GM12878 (cell line): ENCODE measurements at regions not wholly inside any gene's neighbourhood (a gene's known extent, or its start where the extent isn't known, plus 50 kb on each side); places are given as distances from the start of the nearest gene placed in this dataset.

ENCODE experiments used
- ATAC-seq: fragments of 200-7000 bp; cut with Tn5 transposase; 3 replicates; pipeline ENCODE4 v1.9.1; 2020; ENCODE audit warnings: mild to moderate bottlenecking, moderate library complexity
- BruUV-seq: library from RNA; stranded (reverse); fragments of 400-500 nt; replicated peaks from 2 replicates; lab custom pipeline; 2021; lab: Mats Ljungman, UMichigan
- CTCF ChIA-PET: fragments of 300-600 bp; sonication (Branson Sonifier 250); formaldehyde crosslinking; extraction: SDS; loops from one replicate; lab custom pipeline; 2021; ENCODE audit warnings: inconsistent platforms; lab: Yijun Ruan, JAX
- POLR2A ChIA-PET: fragments of 350-600 bp; formaldehyde crosslinking; extraction: SDS; loops from one replicate; lab custom pipeline; 2021; ENCODE audit warnings: inconsistent platforms; lab: Charles Lee
- RAD21 ChIA-PET: fragments of 300-600 bp; sonication (Branson Sonifier 250); formaldehyde crosslinking; loops from one replicate; lab custom pipeline; 2023; ENCODE audit warnings: antibody characterized with exemption; ENCODE audit not compliant: unreplicated experiment; lab: Charles Lee
- SMC1A ChIA-PET: fragments of 300-600 bp; sonication (Branson Sonifier 250); formaldehyde crosslinking; loops from one replicate; lab custom pipeline; 2023; ENCODE audit not compliant: unreplicated experiment, uncharacterized antibody; lab: Charles Lee
- DNase-seq: peaks from one replicate; pipeline ENCODE4 v3.0.0-alpha.2; 2011; ENCODE audit warnings: low read depth, low spot score
- FAIRE-seq: peaks from 3 replicates; lab custom pipeline; 2011; peaks lifted over from hg19 to GRCh38; lab: Jason Lieb, UNC
- H2AFZ ChIP-seq: 2 replicates; pipeline ENCODE4 v1.6.0; 2011; ENCODE audit warnings: low read depth, low read length, control low read depth; ENCODE audit not compliant: control insufficient read depth
- H3K27ac ChIP-seq: 2 replicates; pipeline ENCODE4 v1.5.1; 2011; ENCODE audit warnings: control low read depth; ENCODE audit not compliant: control insufficient read depth, insufficient read depth
- H3K27me3 ChIP-seq, 2 experiments: replicated peaks in 1 of 2; 2 replicates each; pipeline versions ENCODE4 v1.6.0 to v1.6.1; 2011; ENCODE audit warnings: low read length in 1 of 2; ENCODE audit not compliant: control insufficient read depth in 2 of 2, insufficient read depth in 2 of 2
- H3K36me3 ChIP-seq, 2 experiments: 2 replicates each; pipeline ENCODE4 v1.5.1; 2011; ENCODE audit warnings: low read length in 1 of 2; ENCODE audit not compliant: control insufficient read depth in 2 of 2, insufficient read depth in 2 of 2
- H3K4me1 ChIP-seq: 2 replicates; pipeline ENCODE4 v1.6.1; 2011; ENCODE audit warnings: mild to moderate bottlenecking, low read length, moderate library complexity, mixed read lengths; ENCODE audit not compliant: control insufficient read depth, insufficient read depth
- H3K4me2 ChIP-seq: 2 replicates; pipeline ENCODE4 v1.6.0; 2011; ENCODE audit warnings: control low read depth; ENCODE audit not compliant: control insufficient read depth, insufficient read depth
- H3K4me3 ChIP-seq: fragments of 200-600 bp; sonication (generic); 2 replicates; pipeline ENCODE4 v1.5.1; 2016
- H3K79me2 ChIP-seq: 2 replicates; pipeline ENCODE4 v1.6.0; 2011; ENCODE audit warnings: low read length; ENCODE audit not compliant: control insufficient read depth, insufficient read depth
- H3K9ac ChIP-seq: 2 replicates; pipeline ENCODE4 v1.8.0; 2011; ENCODE audit warnings: low read length, control low read depth, mixed read lengths; ENCODE audit not compliant: control insufficient read depth, insufficient read depth
- H3K9me3 ChIP-seq: replicated peaks from 3 replicates; pipeline ENCODE4 v1.5.1; 2011; ENCODE audit warnings: mild to moderate bottlenecking, low read length; ENCODE audit not compliant: control insufficient read depth, insufficient read depth
- H4K20me1 ChIP-seq: 2 replicates; pipeline ENCODE4 v1.6.0; 2011; ENCODE audit not compliant: control insufficient read depth, insufficient read depth
- ATF3 ChIP-seq: IDR thresholded peaks from 2 replicates; pipeline ENCODE4 v1.6.1; 2011; ENCODE audit warnings: low read depth, mild to moderate bottlenecking, low read length, moderate library complexity, borderline replicate concordance; ENCODE audit errors: extremely low read depth
- BMI1 ChIP-seq: fragments of 450-650 bp; IDR thresholded peaks from 2 replicates; pipeline ENCODE4 v1.6.1; 2016; ENCODE audit warnings: mild to moderate bottlenecking, moderate library complexity, borderline replicate concordance
- CBFB ChIP-seq: IDR thresholded peaks from 2 replicates; pipeline ENCODE4 v1.6.1; 2016; ENCODE audit warnings: antibody characterized with exemption, low read depth
- CBX3 ChIP-seq: fragments of 200-600 bp; sonication (generic); IDR thresholded peaks from 2 replicates; pipeline ENCODE4 v1.6.1; 2016; ENCODE audit warnings: low read depth, borderline replicate concordance
- CBX5 ChIP-seq: sonication (generic); IDR thresholded peaks from 2 replicates; pipeline ENCODE4 v1.6.1; 2016; ENCODE audit warnings: low read depth, moderate library complexity, mild to moderate bottlenecking, inconsistent platforms
- IRF3 ChIP-seq: fragments of 450-650 bp; IDR thresholded peaks from 2 replicates; pipeline ENCODE4 v1.6.1; 2014; ENCODE audit warnings: mild to moderate bottlenecking
- JUND ChIP-seq: IDR thresholded peaks from 2 replicates; pipeline ENCODE4 v1.6.1; 2012; ENCODE audit warnings: low read depth, mild to moderate bottlenecking, low read length, improper control_type of control experiment, moderate library complexity
- MEF2A ChIP-seq: IDR thresholded peaks from 2 replicates; pipeline ENCODE4 v1.6.1; 2011; ENCODE audit warnings: low read depth, mild to moderate bottlenecking, low read length, moderate library complexity; ENCODE audit not compliant: insufficient read depth
- MYB ChIP-seq: fragments of 150-350 bp; IDR thresholded peaks from 2 replicates; pipeline ENCODE4 v1.6.1; 2014; ENCODE audit warnings: mild to moderate bottlenecking, low read depth, low read length, borderline replicate concordance
- NBN ChIP-seq: fragments of 450-650 bp; IDR thresholded peaks from 2 replicates; pipeline ENCODE4 v1.6.1; 2016
- NFYA ChIP-seq: IDR thresholded peaks from 2 replicates; pipeline ENCODE4 v1.6.1; 2011; ENCODE audit warnings: low read depth, mild to moderate bottlenecking, low read length, improper control_type of control experiment, borderline replicate concordance
- NRF1 ChIP-seq: conservative IDR thresholded peaks from 2 replicates; pipeline ENCODE4 v1.6.1; 2011; ENCODE audit warnings: mild to moderate bottlenecking, low read depth, low read length, improper control_type of control experiment
- PBX3 ChIP-seq: IDR thresholded peaks from 2 replicates; pipeline ENCODE4 v1.6.1; 2011; ENCODE audit warnings: mild to moderate bottlenecking, low read depth, low read length, moderate library complexity; ENCODE audit not compliant: insufficient replicate concordance
- RAD51 ChIP-seq: fragments of 450-650 bp; IDR thresholded peaks from 2 replicates; pipeline ENCODE4 v1.6.1; 2016; ENCODE audit warnings: moderate library complexity, mild to moderate bottlenecking, inconsistent platforms
- RUNX3 ChIP-seq: IDR thresholded peaks from 2 replicates; pipeline ENCODE4 v1.6.1; 2012; ENCODE audit warnings: low read length, inconsistent platforms
- SMAD5 ChIP-seq: IDR thresholded peaks from 2 replicates; pipeline ENCODE4 v1.6.1; 2016; ENCODE audit warnings: antibody characterized with exemption, low read depth
- SPI1 ChIP-seq: IDR thresholded peaks from 2 replicates; pipeline ENCODE4 v1.6.1; 2011; ENCODE audit warnings: low read depth, mild to moderate bottlenecking, low read length, moderate library complexity, borderline replicate concordance; ENCODE audit not compliant: insufficient read depth
- TARDBP ChIP-seq: IDR thresholded peaks from 2 replicates; pipeline ENCODE4 v1.6.1; 2016; ENCODE audit warnings: borderline replicate concordance
- TCF3 ChIP-seq: IDR thresholded peaks from 2 replicates; pipeline ENCODE4 v1.6.1; 2012; ENCODE audit warnings: low read depth, mild to moderate bottlenecking, low read length, borderline replicate concordance; ENCODE audit not compliant: insufficient read depth
- USF1 ChIP-seq: IDR thresholded peaks from 2 replicates; pipeline ENCODE4 v1.6.1; 2011; ENCODE audit warnings: borderline replicate concordance, low read depth, mild to moderate bottlenecking, moderate library complexity, mixed read lengths, low read length; ENCODE audit not compliant: insufficient read depth; ENCODE audit errors: extremely low read length
- in situ Hi-C: fragments of 300-500 bp; cut with MboI; formaldehyde crosslinking; loops from 9 replicates; pipeline ENCODE4 v1.14.3; 2018; ENCODE audit warnings: mixed read lengths
- intact Hi-C: fragments of 100-400 bp; cut with micrococcal nuclease; formaldehyde crosslinking; loops from one replicate; pipeline ENCODE4 v1.14.2; 2022; ENCODE audit not compliant: unreplicated experiment

- ChIA-PET SMC1A (no interaction called here), CTCF (no interaction called here), POLR2A (no interaction called here), RAD21 (no interaction called here)
- DNase-seq (no peak), FAIRE-seq (no peak), ATAC-seq (no peak)
- H3K27me3 ChIP-seq: no peaks in the 10 kb centered on the region
- in situ Hi-C loops (no loop called here), intact Hi-C loops (no loop called here)
- BruUV-seq: no TSS peak
- H2AFZ ChIP-seq: no peak overlapping the region
- no peak overlapping the region for H3K9ac ChIP-seq
- no peak overlapping the region for H3K4me2 ChIP-seq
- H4K20me1 ChIP-seq: no peaks in the 10 kb centered on the region
- H3K79me2 ChIP-seq: no peaks in the 10 kb centered on the region
- H3K4me3 ChIP-seq: no peak overlapping the region
- H3K4me1 ChIP-seq: peaks cover 5% of the 10 kb centered on the region
- TF ChIP-seq ATF3: no peak
- TF ChIP-seq JUND: no peak
- no peak for TF ChIP-seq NFYA
- no peak for TF ChIP-seq SMAD5
- no peak for TF ChIP-seq CBX5
- TF ChIP-seq IRF3: no peak
- TF ChIP-seq NRF1: no peak
- TF ChIP-seq BMI1: no peak
- TF ChIP-seq CBX3: no peak
- no peak for TF ChIP-seq RAD51
- TF ChIP-seq MEF2A: no peak
- TF ChIP-seq TARDBP: no peak
- no peak for TF ChIP-seq USF1
- TF ChIP-seq NBN: no peak
- no peak for TF ChIP-seq SPI1
- TF ChIP-seq MYB: no peak
- TF ChIP-seq CBFB: no peak
- TF ChIP-seq TCF3: no peak
- no peak for TF ChIP-seq RUNX3
- TF ChIP-seq PBX3: no peak
- H3K36me3 ChIP-seq: no peaks in the 10 kb centered on the region
- H3K27ac ChIP-seq: no peak overlapping the region
- H3K9me3 ChIP-seq: no peaks in the 10 kb centered on the region; the same call in 2 of the 3 replicates
These were observed 388.8 kb upstream of the RUNX1 start for GRCh38 chr21:35437941-35438340.
